Kidney capillary endothelial cell (primary cell): ENCODE measurements at regions not wholly inside any gene's neighbourhood (a gene's known extent, or its start where the extent isn't known, plus 50 kb on each side); places are given as distances from the start of the nearest gene placed in this dataset.

ENCODE experiments used
- DNase-seq: peaks from one replicate; pipeline ENCODE4 v3.0.0-alpha.2; 2018; ENCODE audit warnings: low spot score

- no peak for DNase-seq
These were observed 227.9 kb downstream of the SPATA31D1 start for GRCh38 chr9:82216435-82216834.

GRCh38 chr9:82223442-82223841 is 234.9 kb downstream of the SPATA31D1 start:
- DNase-seq = no peak

GRCh38 chr9:82231411-82231810 is 242.8 kb downstream of the SPATA31D1 start:
- no peak for DNase-seq

- DNase-seq = no peak
These were observed 245.8 kb downstream of the SPATA31D1 start for GRCh38 chr9:82234160-82234943.

- no peak for DNase-seq
These were observed 253.9 kb downstream of the SPATA31D1 start for GRCh38 chr9:82242285-82242963.

- no peak for DNase-seq
These were observed 258.7 kb downstream of the SPATA31D1 start for GRCh38 chr9:82247318-82247717.

GRCh38 chr9:82252116-82252515 is 263.5 kb downstream of the SPATA31D1 start:
- DNase-seq = no peak

GRCh38 chr9:82254646-82255367 is 266.2 kb downstream of the SPATA31D1 start:
- DNase-seq = no peak

GRCh38 chr9:82255481-82256176 is 267.1 kb downstream of the SPATA31D1 start:
- DNase-seq = no peak

GRCh38 chr9:82260691-82261090 is 272.1 kb downstream of the SPATA31D1 start:
- no peak for DNase-seq

- no peak for DNase-seq
These were observed 275.0 kb downstream of the SPATA31D1 start for GRCh38 chr9:82263619-82264018.

GRCh38 chr9:82271106-82271561 is 282.6 kb downstream of the SPATA31D1 start:
- DNase-seq = no peak

- DNase-seq = no peak
These were observed 284.5 kb downstream of the SPATA31D1 start for GRCh38 chr9:82273121-82273520.

GRCh38 chr9:82275258-82275927 is 286.8 kb downstream of the SPATA31D1 start:
- DNase-seq = no peak

- no peak for DNase-seq
These were observed 292.5 kb downstream of the SPATA31D1 start for GRCh38 chr9:82281066-82281465.

GRCh38 chr9:82284758-82285157 is 296.2 kb downstream of the SPATA31D1 start:
- no peak for DNase-seq

GRCh38 chr9:82295181-82295580 is 306.6 kb downstream of the SPATA31D1 start:
- DNase-seq = no peak

GRCh38 chr9:82299870-82300269 is 311.3 kb downstream of the SPATA31D1 start:
- DNase-seq = no peak

GRCh38 chr9:82302968-82303655 is 314.5 kb downstream of the SPATA31D1 start:
- no peak for DNase-seq

GRCh38 chr9:82308836-82309235 is 320.3 kb downstream of the SPATA31D1 start:
- DNase-seq = no peak

- no peak for DNase-seq
These were observed 325.1 kb downstream of the SPATA31D1 start for GRCh38 chr9:82313697-82314096.
